AML-193 (cell line): ENCODE measurements at regions not wholly inside any gene's neighbourhood (a gene's known extent, or its start where the extent isn't known, plus 50 kb on each side); places are given as distances from the start of the nearest gene placed in this dataset.
"Not testable (repeated sequence)": the region's sequence is repeated elsewhere in the genome, so short reads cannot be mapped to it uniquely, and the experiment has no call there.

ENCODE experiments used
- DNase-seq, 2 experiments: peaks; one replicate each; lab custom pipeline; 2025; lab: John Stamatoyannopoulos, UW

DNA sequence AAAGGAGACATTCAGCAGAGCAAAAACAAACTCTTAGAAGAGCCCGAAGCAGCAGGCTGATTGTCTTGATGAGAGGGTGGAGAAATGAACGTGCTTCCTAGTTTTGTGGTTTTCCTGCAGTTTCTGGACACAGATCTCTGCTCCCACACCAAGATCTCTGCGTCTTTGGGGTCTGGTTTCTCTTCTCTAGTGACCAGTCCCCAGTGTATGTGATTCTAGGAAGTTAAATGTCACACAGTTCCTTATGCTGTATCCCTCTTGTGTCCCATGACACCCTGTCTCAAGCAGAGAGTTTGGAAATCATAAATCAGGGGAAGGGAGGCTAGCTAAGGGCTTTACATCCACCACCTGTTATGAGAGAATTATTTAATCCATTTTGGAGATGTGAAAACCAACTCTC lies 55.4 kb upstream of the KLF14 start:
- no peak for DNase-seq

- DNase-seq = no peak
These were observed 57.7 kb upstream of the KLF14 start for GRCh38 chr7:130791746-130792145.

DNA sequence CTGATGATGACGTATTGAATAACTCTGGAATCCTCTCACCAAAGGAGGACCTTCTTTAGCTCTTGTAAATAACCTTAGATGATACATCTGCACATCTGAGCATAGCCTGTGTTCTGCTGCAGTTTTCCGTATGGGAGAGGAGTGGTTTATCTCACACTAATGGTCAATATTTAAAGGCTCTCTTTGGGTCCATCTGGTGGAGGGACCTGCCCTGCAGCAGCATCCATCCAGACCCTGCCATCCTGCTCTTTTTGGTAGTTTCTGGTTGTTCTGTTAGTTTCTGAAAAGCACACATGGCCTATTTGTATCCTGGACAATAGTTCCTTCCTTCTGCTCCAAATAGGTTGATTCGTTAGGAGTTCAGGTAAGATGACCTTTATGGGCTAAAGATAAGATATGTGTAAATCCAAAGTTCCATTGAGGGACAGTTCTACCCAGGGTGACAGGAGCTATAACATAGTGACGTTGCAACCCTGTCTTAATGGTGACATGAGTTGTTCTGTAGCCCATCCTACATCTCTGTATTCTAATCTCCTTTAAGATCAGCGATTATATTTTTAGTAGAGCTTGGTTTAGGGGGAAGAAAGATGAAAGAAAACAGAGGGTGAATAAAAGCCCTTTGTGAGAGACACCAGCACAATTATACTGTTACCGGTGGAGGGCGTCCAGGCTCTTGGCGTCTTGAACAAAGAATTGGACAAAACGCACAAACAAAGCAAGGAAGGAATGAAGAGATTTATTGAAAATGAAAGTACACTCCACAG lies 60.0 kb upstream of the KLF14 start:
- DNase-seq = no peak

- no peak for DNase-seq
These were observed 60.6 kb upstream of the KLF14 start for GRCh38 chr7:130794619-130794922.

- DNase-seq = not testable (repeated sequence)
These were observed 62.4 kb upstream of the KLF14 start for GRCh38 chr7:130796425-130796824.

DNA sequence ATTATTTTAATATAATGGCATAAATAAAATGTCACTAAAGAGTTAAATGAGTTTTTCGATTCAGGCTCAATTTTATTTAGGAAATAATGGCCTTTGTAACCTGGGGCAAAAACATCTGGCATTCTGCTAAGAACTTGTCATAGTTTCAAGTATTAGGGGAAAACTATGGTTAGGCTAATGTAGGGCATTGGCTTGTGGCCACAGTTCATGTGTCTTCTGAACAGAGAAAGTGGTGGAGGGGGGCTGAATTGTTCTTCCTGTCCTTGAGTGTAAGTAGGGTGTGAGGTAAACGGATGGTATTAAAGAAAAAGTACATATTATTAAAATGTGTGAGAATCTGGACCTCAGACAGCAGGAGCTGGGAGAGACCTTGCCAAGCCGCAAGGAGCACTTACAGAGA lies 69.1 kb upstream of the KLF14 start:
- DNase-seq = no peak

- no peak for DNase-seq
These were observed 70.2 kb upstream of the KLF14 start for GRCh38 chr7:130804220-130804619.

GRCh38 chr7:130812819-130813218 lies 78.8 kb upstream of the KLF14 start:
- DNase-seq = not testable (repeated sequence)

- DNase-seq = peak in 1 of 2 experiments; percentile 6
These were observed 80.8 kb upstream of the KLF14 start for GRCh38 chr7:130814778-130815335.

GRCh38 chr7:130818056-130818455 lies 84.0 kb upstream of the KLF14 start:
- DNase-seq = no peak

DNA sequence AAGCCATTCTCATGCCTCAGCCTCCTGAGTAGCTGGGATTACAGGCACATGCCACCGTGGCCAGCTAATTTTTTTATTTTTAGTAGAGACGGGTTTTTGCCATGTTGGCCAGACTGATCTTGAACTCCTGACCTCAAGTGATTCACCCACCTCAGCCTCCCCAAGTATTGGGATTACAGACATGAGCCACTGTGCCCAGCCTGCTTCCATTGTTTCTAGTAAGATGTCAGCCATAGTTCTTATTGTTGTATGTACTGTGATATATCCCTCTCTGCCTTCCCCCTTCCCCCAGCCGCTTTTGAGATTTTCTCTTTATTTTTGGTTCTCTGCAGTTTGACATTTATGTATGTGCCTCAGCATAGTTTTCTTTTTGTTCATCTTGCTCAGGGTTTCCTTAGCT lies 87.9 kb upstream of the KLF14 start:
- no peak for DNase-seq

DNA sequence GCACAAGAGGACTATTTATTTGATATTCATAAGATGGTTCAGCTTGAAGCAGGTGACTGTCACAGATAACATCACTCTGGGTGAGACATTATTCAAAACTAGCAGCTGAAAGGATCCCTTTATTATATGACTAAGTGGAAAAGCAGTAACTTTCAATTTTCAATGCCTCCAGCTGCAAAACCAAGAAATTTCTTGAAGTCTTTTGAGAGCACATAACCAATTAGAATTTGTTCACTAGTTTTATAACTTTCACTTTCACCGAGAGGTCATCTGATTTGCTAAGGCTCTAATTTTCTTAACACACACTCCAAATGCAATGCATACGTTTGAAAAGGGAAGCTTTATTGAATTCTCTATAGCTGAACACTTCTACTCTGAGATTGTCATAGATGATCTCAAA lies 88.6 kb upstream of the KLF14 start:
- no peak for DNase-seq

DNA sequence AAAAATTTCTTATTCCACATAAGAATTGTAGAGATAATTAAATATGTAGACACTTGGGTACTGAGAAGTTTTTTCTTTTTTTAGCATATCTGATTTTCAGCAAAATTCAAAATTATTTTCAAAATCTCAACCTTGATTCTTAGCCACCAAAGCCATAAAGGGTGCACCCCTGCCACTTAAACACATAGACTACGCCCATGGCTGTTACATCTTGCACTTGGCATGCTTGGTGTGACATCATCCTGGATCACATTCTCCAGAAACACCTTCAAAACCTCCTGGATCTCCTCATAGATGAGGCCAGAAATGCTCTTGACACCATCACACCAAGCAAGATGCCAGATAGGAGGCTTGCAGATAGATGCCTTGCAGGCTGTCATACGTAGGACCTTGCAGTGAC lies 89.1 kb upstream of the KLF14 start:
- no peak for DNase-seq

DNA sequence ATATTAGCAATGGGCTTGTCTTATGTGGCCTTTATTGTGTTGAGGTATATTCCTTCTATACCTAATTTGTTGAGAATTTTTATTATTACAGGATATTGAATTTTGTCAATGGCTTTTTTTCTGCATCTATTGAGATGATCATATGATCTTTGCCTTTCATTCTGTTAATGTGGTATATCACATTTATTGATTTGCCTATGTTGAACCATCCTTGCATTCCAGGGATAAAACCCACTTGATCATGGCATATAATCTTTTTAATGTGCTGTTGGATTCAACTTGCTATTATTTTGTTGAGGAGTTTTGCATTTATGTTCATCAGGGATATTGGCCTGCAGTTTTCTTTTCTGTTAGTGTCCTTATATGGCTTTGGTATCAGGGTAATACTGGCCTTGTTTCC lies 91.8 kb upstream of the KLF14 start:
- no peak for DNase-seq

DNA sequence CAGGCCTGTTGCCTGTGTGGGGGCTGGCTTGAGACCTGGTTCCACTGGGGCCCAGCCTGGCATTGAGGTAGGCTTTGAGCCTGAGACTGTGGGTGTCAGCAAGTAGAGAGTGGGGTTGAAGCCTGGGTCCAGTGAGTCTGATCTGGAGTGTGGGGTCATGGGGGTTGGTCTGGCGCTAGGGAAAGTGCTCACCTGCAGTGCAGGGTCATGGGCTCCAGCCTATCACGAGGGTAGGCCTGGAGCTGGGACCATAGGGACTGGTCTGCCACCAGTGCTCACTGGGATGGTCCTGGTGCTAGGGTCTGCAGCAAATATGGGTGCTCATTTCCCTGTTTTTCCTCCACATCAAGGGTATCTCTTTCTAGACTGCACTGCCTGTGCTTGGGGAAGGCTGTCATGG lies 95.4 kb upstream of the KLF14 start:
- DNase-seq = no peak

- DNase-seq = no peak
These were observed 97.3 kb upstream of the KLF14 start for GRCh38 chr7:130831322-130831721.

DNA sequence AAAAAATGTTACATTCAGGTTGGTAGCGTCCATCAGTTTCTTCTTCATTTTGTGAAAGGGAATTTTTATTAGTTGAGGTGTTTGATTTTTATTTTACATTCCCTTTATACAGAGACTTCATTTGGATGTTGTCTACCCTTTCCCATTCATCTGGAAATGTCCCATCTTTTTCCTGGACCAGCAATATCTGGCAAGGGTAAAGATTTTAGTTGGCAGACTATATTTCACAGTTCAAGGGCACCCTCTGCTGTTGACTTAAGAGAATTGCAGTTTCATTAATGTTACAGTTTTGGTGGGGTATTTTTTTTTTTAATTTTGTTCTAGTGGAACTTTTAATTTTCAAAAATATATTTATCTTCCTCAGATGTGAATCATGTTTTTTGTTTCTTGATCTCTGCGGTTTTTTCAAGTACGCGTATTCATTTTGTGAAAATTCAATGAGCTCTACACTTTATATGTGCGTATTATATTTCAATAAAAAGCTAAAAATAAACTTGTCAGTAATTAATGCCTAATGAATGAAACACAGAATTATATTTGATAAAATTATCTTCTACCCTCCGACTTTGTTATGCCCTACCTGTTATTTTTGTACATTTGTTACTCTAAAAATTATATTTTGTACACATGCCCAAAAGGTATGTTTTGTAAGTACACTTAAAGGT lies 97.9 kb upstream of the KLF14 start:
- peak; percentile 3 to 26 for DNase-seq

DNA sequence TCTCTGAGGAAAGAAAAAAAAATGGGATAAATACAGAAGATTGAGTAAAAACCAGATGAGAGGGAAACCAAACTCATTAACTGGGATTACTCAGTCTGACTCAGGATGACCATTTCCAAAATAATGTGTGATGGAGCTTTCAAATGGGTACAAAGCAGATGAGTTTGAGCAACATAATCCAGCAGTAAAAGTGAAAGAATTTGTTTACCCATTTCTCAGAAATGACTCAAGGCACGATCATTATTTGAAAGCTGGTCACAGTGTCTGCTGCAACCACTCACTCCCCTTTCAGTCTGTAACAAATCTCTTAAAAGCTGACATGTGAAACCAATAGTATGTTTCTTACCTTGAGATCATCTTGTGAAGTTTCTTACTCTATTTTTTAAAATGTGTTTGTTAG lies 104.7 kb upstream of the KLF14 start:
- DNase-seq = no peak

- DNase-seq = no peak
These were observed 106.6 kb upstream of the KLF14 start for GRCh38 chr7:130840599-130840998.

DNA sequence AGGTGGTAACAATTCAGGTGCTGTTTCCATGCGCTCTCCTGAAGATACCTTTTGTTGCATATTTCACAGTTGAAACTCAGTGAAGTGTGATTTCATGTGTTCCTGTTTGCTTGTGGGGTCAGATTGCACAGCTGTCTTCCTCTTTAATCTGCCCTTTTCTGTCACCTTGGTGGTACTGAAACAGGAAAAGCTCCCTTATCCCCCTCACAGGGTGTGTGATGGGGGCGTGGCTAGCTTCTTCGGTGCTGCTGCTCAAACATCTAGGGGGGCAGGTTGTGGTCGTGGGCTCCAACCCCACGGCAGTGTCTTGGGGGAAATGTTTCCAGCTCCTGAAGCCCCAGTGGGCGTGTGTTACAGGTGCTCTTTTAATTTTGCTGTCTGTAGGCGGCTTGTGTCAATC lies 107.4 kb upstream of the KLF14 start:
- DNase-seq = no peak

DNA sequence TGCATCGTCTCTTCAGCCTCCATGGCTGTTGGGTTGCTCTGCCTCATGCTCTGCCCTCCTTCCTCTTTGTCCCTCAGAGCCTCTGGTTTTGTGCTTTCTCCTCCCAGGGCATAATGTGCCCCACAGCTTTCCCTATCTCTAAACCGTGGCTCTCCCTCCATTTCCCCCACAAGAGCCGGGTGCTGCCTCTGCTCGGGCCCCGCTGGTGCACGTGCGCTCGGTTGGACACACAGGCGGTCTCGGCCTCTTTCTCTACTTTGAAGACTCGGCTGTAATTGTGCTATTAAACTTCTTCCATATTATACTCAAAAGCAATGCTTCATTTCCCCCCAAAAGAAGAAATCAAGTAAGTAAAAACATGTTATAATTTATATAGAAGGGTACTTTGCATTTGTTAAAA lies 109.7 kb upstream of the KLF14 start:
- no peak for DNase-seq

DNA sequence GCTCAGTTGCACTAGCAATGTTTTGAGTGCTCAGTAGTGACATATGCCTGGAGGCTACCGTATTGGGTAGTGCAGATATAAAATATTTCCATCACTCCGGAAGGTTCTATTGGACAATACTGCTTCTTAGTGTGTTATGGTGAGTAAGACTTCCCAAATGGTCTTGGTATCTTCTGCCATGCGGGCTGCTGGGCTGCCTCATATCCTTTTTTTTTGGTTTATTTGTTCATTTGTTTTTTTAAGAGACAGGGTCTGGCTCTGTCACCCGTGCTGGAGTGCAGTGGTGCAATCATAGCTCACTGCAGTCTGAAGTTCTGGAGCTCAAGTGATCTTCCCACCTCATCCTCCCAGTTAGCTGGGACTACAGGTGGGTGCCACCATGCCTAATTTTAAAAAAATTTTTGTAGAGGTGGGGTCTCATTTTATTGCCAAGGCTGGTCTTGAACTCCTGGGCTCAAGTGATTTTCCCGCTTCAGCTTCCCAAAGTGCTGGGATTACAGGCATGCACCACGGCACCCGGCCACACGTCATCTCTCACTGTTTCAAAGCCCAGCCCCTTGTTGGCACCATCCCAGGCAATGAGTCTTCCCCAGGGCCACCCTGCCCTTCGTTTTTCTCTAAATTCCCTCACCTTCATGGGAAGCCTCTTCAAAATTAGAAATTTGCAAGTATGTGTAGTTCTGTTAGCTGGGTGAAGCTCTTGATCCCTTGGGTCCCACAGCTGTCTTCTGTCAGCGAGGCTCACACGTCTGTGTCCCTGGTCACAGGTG lies 111.0 kb upstream of the KLF14 start:
- no peak for DNase-seq

- no peak for DNase-seq
These were observed 111.6 kb upstream of the KLF14 start for GRCh38 chr7:130845581-130846085.
